A549 (cell line): ENCODE measurements at regions not wholly inside any gene's neighbourhood (a gene's known extent, or its start where the extent isn't known, plus 50 kb on each side); places are given as distances from the start of the nearest gene placed in this dataset.
A peak's percentile ranks its signal among the peaks of the same experiment; 100 is the strongest.

Experiments
- ATAC-seq, 2 experiments: fragments of 200-7000 bp in 1 of 2; fragments of >200 bp in 1 of 2; cut with Nextera tagmentation in 1 of 2; cut with Tn5 transposase in 1 of 2; 3 replicates each; pipeline versions ENCODE4 v1.8.0 to v1.9.1; 2018 to 2020; ENCODE audit warnings: mild to moderate bottlenecking in 1 of 2, moderate library complexity in 1 of 2
- CTCF ChIA-PET: fragments of 300-600 bp; sonication (Branson Sonifier 250); formaldehyde crosslinking; extraction: SDS; loops from one replicate; lab custom pipeline; 2021; ENCODE audit warnings: antibody characterized with exemption, inconsistent platforms; lab: Yijun Ruan, JAX
- POLR2A ChIA-PET: fragments of 350-600 bp; formaldehyde crosslinking; extraction: SDS; loops from one replicate; lab custom pipeline; 2021; ENCODE audit warnings: antibody characterized with exemption, inconsistent platforms; lab: Yijun Ruan, JAX
- DNase-seq, 2 experiments: peaks; one replicate each; pipeline versions ENCODE4 v3.0.0 to v3.0.0-alpha.2; 2011 to 2016; ENCODE audit warnings: low read depth in 1 of 2, low spot score in 1 of 2
- FAIRE-seq: peaks from 2 replicates; lab custom pipeline; 2011; peaks lifted over from hg19 to GRCh38; lab: Jason Lieb, UNC
- H3K27ac ChIP-seq, 2 experiments: fragments of >200 bp; sonication (Bioruptor Twin); formaldehyde crosslinking; 3 replicates each; pipeline ENCODE4 v1.5.1; 2016 to 2017
- H3K4me1 ChIP-seq: fragments of >200 bp; sonication (Bioruptor Twin); formaldehyde crosslinking; 3 replicates; pipeline ENCODE4 v1.6.1; 2016
- H3K4me2 ChIP-seq: fragments of >200 bp; sonication (Bioruptor Twin); formaldehyde crosslinking; 3 replicates; pipeline ENCODE4 v1.6.1; 2016
- H3K4me3 ChIP-seq: fragments of >200 bp; sonication (Bioruptor Twin); formaldehyde crosslinking; 3 replicates; pipeline ENCODE4 v1.5.1; 2016
- H3K9me3 ChIP-seq: fragments of >200 bp; sonication (Bioruptor Twin); formaldehyde crosslinking; 3 replicates; pipeline ENCODE4 v1.6.1; 2016
- BHLHE40 ChIP-seq: IDR thresholded peaks from 2 replicates; pipeline ENCODE4 v1.6.1; 2012; ENCODE audit warnings: low read depth, low read length, inconsistent platforms
- CHD2 ChIP-seq: fragments of 150-350 bp; IDR thresholded peaks from 2 replicates; pipeline ENCODE4 v1.6.1; 2014; ENCODE audit warnings: low read length; ENCODE audit not compliant: partially characterized antibody
- CHD4 ChIP-seq: fragments of 200-600 bp; sonication (generic); IDR thresholded peaks from 2 replicates; pipeline ENCODE4 v1.6.1; 2016; ENCODE audit warnings: antibody characterized with exemption, mild to moderate bottlenecking, borderline replicate concordance
- EHF ChIP-seq: fragments of 250-450 bp; sonication (Bioruptor Pico); IDR thresholded peaks from 2 replicates; pipeline ENCODE4 v1.5.0; 2020; ENCODE audit warnings: mild to moderate bottlenecking
- EP300 ChIP-seq, 2 experiments: fragments of >200 bp; sonication (Bioruptor Twin); formaldehyde crosslinking; IDR thresholded peaks; 2 replicates in 1 of 2; 3 replicates in 1 of 2; pipeline ENCODE4 v1.6.1; 2016 to 2017
- GATA3 ChIP-seq: IDR thresholded peaks from 2 replicates; pipeline ENCODE4 v1.6.1; 2012; ENCODE audit warnings: borderline replicate concordance
- HOXB13 ChIP-seq: fragments of 250-450 bp; sonication (Bioruptor Pico); IDR thresholded peaks from 2 replicates; pipeline ENCODE4 v1.5.0; 2020; ENCODE audit warnings: low read depth, mild to moderate bottlenecking, moderate library complexity
- HOXB5 ChIP-seq: fragments of 250-450 bp; sonication (Bioruptor Pico); IDR thresholded peaks from 2 replicates; pipeline ENCODE4 v1.5.0; 2020; ENCODE audit warnings: mild to moderate bottlenecking, moderate library complexity
- JUNB ChIP-seq: fragments of >200 bp; sonication (Bioruptor Twin); formaldehyde crosslinking; IDR thresholded peaks from 2 replicates; pipeline ENCODE4 v1.6.1; 2016
- MAZ ChIP-seq: fragments of 150-350 bp; IDR thresholded peaks from 2 replicates; pipeline ENCODE4 v1.6.1; 2014; ENCODE audit warnings: antibody characterized with exemption, low read depth, low read length, borderline replicate concordance
- MYC ChIP-seq: IDR thresholded peaks from 2 replicates; pipeline ENCODE4 v1.6.1; 2012; ENCODE audit warnings: mild to moderate bottlenecking, inconsistent platforms, low read length, improper control_type of control experiment, borderline replicate concordance
- NPAS2 ChIP-seq: fragments of 250-450 bp; sonication (Bioruptor Pico); IDR thresholded peaks from 2 replicates; pipeline ENCODE4 v1.8.0; 2022; ENCODE audit warnings: mild to moderate bottlenecking, moderate library complexity, borderline replicate concordance
- PHF8 ChIP-seq: fragments of 200-600 bp; sonication (generic); IDR thresholded peaks from 2 replicates; pipeline ENCODE4 v1.6.1; 2016; ENCODE audit warnings: low read depth, mild to moderate bottlenecking, antibody characterized with exemption, moderate library complexity, borderline replicate concordance
- POLR2A ChIP-seq: IDR thresholded peaks from 2 replicates; pipeline ENCODE4 v1.6.1; 2012; ENCODE audit warnings: mild to moderate bottlenecking, low read length
- POLR2AphosphoS2 ChIP-seq: conservative IDR thresholded peaks from 2 replicates; pipeline ENCODE4 v1.6.1; 2012; ENCODE audit warnings: low read length, improper control_type of control experiment, inconsistent platforms
- RFX5 ChIP-seq: fragments of 450-650 bp; IDR thresholded peaks from 2 replicates; pipeline ENCODE4 v1.7.1; 2014; ENCODE audit warnings: antibody characterized with exemption, mild to moderate bottlenecking, moderate library complexity
- RNF2 ChIP-seq: fragments of 200-600 bp; sonication (generic); IDR thresholded peaks from 2 replicates; pipeline ENCODE4 v1.6.1; 2016; ENCODE audit warnings: low read depth, mild to moderate bottlenecking, antibody characterized with exemption, moderate library complexity, borderline replicate concordance
- TFCP2L1 ChIP-seq: fragments of 250-450 bp; sonication (Bioruptor Pico); IDR thresholded peaks from 2 replicates; pipeline ENCODE4 v1.5.0; 2021; ENCODE audit warnings: mild to moderate bottlenecking
- ZFP36 ChIP-seq: fragments of 450-650 bp; IDR thresholded peaks from 2 replicates; pipeline ENCODE4 v1.6.1; 2014; ENCODE audit warnings: borderline replicate concordance; ENCODE audit not compliant: partially characterized antibody
- ZNF302 ChIP-seq: fragments of 250-450 bp; sonication (Bioruptor Pico); IDR thresholded peaks from 2 replicates; pipeline ENCODE4 v1.9.0; 2021; ENCODE audit warnings: inconsistent platforms, mild to moderate bottlenecking, moderate library complexity
- ZSCAN20 ChIP-seq: fragments of 250-450 bp; sonication (Bioruptor Pico); IDR thresholded peaks from 2 replicates; pipeline ENCODE4 v1.8.0; 2022; ENCODE audit warnings: mild to moderate bottlenecking, moderate library complexity
- WGBS: methylation state at CpG from one replicate; pipeline ENCODE4 v1.1.6; 2017; ENCODE audit errors: missing lambda C conversion rate; 5-methylcytosine and 5-hydroxymethylcytosine counted together
- TF ChIP-seq, protein P1 (sequence below): fragments of >200 bp; sonication (Bioruptor Twin); formaldehyde crosslinking; IDR thresholded peaks from 2 replicates; pipeline ENCODE4 v1.6.1; 2016
- TF ChIP-seq, protein P2 (sequence below): fragments of >200 bp; sonication (Bioruptor Twin); formaldehyde crosslinking; IDR thresholded peaks from 3 replicates; pipeline ENCODE4 v1.6.1; 2016
- TF ChIP-seq, protein P3 (sequence below): fragments of 250-450 bp; sonication (Bioruptor Pico); IDR thresholded peaks from 2 replicates; pipeline ENCODE4 v1.5.0; 2021; ENCODE audit warnings: mild to moderate bottlenecking, moderate library complexity, borderline replicate concordance
- TF ChIP-seq, protein P4 (sequence below): IDR thresholded peaks from 2 replicates; pipeline ENCODE4 v1.6.1; 2012

DNA sequence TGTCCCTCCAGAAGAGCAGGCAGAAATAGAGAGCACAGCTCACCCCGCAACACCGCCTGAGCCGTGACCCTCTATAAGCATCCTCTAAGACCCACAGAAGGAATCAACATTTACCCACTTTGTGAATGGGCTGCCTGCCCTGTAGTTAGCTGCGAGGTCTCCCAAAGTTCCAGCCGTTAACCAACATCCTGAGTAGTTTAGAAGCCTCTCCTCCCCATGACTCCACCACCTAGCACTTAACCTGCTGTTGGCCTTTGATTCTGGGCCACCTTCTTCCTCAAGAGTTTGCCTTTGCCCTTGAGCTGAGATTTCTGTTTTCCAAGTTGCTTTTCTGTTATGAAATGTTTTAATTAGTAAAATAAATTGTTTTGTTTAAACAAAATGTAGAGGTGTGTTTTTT is 75.8 kb downstream of the NUDT10 start:
- FAIRE-seq (peak; percentile 32), DNase-seq (no peak), ATAC-seq (no peak)
- no peaks in the 10 kb centered on the region for H3K4me1 ChIP-seq
- 59% methylated on average over 5 of the region's 5 CpGs for whole genome bisulfite sequencing
- H3K27ac ChIP-seq = no peak overlapping the region
- ChIA-PET POLR2A (no interaction called here), CTCF (no interaction called here)
- H3K4me2 ChIP-seq = no peak overlapping the region
- no peak overlapping the region for H3K4me3 ChIP-seq
- no peaks in the 10 kb centered on the region for H3K9me3 ChIP-seq
- TF ChIP-seq, protein P1, sequence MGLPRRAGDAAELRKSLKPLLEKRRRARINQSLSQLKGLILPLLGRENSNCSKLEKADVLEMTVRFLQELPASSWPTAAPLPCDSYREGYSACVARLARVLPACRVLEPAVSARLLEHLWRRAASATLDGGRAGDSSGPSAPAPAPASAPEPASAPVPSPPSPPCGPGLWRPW = no peak
- TF ChIP-seq MAZ = no peak
- TF ChIP-seq, protein P2, sequence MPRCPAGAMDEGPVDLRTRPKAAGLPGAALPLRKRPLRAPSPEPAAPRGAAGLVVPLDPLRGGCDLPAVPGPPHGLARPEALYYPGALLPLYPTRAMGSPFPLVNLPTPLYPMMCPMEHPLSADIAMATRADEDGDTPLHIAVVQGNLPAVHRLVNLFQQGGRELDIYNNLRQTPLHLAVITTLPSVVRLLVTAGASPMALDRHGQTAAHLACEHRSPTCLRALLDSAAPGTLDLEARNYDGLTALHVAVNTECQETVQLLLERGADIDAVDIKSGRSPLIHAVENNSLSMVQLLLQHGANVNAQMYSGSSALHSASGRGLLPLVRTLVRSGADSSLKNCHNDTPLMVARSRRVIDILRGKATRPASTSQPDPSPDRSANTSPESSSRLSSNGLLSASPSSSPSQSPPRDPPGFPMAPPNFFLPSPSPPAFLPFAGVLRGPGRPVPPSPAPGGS = no peak
- TF ChIP-seq, protein P3, sequence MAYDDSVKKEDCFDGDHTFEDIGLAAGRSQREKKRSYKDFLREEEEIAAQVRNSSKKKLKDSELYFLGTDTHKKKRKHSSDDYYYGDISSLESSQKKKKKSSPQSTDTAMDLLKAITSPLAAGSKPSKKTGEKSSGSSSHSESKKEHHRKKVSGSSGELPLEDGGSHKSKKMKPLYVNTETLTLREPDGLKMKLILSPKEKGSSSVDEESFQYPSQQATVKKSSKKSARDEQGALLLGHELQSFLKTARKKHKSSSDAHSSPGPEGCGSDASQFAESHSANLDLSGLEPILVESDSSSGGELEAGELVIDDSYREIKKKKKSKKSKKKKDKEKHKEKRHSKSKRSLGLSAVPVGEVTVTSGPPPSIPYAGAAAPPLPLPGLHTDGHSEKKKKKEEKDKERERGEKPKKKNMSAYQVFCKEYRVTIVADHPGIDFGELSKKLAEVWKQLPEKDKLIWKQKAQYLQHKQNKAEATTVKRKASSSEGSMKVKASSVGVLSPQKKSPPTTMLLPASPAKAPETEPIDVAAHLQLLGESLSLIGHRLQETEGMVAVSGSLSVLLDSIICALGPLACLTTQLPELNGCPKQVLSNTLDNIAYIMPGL (CRISPR knock-in tag) = no peak
- TF ChIP-seq, protein P4, sequence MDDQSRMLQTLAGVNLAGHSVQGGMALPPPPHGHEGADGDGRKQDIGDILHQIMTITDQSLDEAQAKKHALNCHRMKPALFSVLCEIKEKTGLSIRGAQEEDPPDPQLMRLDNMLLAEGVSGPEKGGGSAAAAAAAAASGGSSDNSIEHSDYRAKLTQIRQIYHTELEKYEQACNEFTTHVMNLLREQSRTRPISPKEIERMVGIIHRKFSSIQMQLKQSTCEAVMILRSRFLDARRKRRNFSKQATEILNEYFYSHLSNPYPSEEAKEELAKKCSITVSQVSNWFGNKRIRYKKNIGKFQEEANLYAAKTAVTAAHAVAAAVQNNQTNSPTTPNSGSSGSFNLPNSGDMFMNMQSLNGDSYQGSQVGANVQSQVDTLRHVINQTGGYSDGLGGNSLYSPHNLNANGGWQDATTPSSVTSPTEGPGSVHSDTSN = no peak
- TF ChIP-seq HOXB13 (CRISPR knock-in tag) = no peak
- no peak for TF ChIP-seq MYC
- no peak for TF ChIP-seq GATA3
- TF ChIP-seq RFX5 = no peak
- no peak for TF ChIP-seq ZFP36
- TF ChIP-seq CHD4 = no peak

DNA sequence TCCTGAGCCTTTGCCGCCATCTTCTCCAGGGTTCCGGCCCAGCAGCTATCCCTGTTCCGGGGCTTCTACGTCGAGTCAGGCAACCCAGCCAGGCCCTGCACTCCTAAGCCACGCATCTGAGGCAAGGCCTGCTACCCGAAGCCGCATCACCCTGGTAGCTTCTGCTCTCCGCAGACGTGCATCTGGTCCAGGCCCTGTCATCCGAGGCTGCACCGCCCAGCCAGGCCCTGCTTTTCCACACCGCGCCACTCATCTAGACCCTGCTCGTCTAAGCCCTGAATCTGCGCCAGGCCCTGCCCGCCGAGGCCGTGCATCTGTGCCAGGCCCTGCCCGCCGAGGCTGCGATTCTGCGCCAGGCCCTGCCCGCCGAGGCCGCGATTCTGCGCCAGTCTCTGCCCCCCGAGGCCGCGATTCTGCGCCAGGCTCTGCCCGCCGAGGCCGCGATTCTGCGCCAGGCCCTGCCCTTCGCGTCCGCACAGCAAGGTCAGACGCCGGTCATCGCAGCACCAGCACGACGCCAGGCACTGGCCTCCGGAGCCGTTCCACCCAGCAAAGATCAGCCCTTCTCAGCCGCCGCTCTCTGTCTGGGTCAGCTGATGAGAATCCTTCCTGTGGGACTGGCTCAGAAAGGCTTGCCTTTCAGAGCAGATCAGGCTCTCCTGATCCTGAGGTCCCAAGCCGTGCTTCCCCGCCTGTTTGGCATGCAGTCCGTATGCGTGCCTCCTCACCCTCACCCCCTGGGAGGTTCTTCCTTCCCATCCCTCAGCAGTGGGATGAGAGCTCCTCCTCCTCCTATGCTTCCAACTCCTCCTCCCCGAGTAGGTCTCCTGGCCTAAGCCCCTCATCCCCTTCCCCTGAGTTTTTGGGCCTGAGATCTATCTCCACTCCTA is 75.1 kb downstream of the NUDT10 start:
- Histone ChIP-seq H3K4me3 (no peak overlapping the region), H3K27ac (no peak overlapping the region), H3K4me2 (no peak overlapping the region), H3K4me1 (no peaks in the 10 kb centered on the region), H3K9me3 (no peaks in the 10 kb centered on the region)
- 82% methylated on average over 31 of the region's 54 CpGs for WGBS
- FAIRE-seq (no peak), DNase-seq (no peak), ATAC-seq (no peak)
- CTCF ChIA-PET = no interaction called here
- POLR2A ChIA-PET = no interaction called here
- TF ChIP-seq HOXB5 (no peak), CHD2 (no peak), TFCP2L1 (CRISPR knock-in tag) (no peak), NPAS2 (CRISPR knock-in tag) (no peak), EHF (CRISPR knock-in tag) (no peak), POLR2AphosphoS2 (no peak), BHLHE40 (no peak), ZNF302 (CRISPR knock-in tag) (no peak), RNF2 (no peak), EP300 (IDR thresholded peaks at IDR 0.05) (no peak), PHF8 (no peak), ZSCAN20 (CRISPR knock-in tag) (no peak), POLR2A (no peak), JUNB (no peak)
- TF ChIP-seq, protein P1 = no peak
